HG03060 (cell line): ENCODE measurements at regions not wholly inside any gene's neighbourhood (a gene's known extent, or its start where the extent isn't known, plus 50 kb on each side); places are given as distances from the start of the nearest gene placed in this dataset.
"Not testable (repeated sequence)": the region's sequence is repeated elsewhere in the genome, so short reads cannot be mapped to it uniquely, and the experiment has no call there.

ENCODE experiments used
- ATAC-seq: cut with Tn5 transposase; IDR thresholded peaks from one replicate; pipeline ENCODE4 v1.9.1; 2021; ENCODE audit warnings: low read depth, moderate number of reproducible peaks; ENCODE audit not compliant: unreplicated experiment

DNA sequence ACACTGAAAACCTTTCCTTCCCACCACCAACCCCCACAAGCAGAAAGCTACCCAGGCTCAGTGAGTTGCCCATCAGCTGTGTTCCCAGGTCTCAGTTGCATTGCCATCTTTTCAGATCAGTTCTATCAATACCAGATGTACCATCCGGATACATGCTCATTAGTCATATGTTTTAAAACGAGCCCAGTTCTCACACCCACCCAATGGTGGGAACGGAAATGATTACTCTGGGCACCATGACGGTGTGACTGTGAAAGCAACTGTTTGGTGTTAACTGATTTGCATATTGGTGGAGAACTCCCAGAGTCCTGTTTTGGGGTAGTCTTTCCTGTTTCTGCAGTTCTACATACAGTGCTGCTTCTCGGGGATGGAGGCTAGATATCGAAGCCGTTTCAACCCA, 212.3 kb downstream of the TRIM36 start:
- peak; percentile 92 for ATAC-seq

GRCh38 chr5:114953565-114953964, 216.1 kb downstream of the TRIM36 start:
- ATAC-seq = no peak

- no peak for ATAC-seq
Measured at GRCh38 chr5:114952876-114953275, 216.8 kb downstream of the TRIM36 start.

DNA sequence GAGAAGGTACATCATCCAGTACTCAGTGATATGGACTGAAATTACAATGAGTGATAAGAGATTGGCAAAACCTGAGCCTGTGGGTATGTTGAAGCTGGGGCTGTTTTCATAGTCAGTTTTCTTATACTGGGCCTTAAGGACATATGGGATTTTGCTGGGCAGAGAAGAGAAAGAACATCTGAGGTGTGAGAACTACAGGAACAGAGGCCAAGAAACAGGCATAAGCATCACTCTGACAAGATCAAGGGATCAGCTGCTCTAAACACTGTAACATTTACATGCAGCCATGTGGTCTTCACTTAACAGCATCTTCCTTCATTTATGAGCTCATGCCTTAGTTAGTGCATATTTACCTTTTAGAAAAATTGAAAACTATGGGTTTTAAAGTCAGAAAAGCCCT, 220.0 kb downstream of the TRIM36 start:
- no peak for ATAC-seq

GRCh38 chr5:114948986-114949621, 220.6 kb downstream of the TRIM36 start:
- no peak for ATAC-seq

DNA sequence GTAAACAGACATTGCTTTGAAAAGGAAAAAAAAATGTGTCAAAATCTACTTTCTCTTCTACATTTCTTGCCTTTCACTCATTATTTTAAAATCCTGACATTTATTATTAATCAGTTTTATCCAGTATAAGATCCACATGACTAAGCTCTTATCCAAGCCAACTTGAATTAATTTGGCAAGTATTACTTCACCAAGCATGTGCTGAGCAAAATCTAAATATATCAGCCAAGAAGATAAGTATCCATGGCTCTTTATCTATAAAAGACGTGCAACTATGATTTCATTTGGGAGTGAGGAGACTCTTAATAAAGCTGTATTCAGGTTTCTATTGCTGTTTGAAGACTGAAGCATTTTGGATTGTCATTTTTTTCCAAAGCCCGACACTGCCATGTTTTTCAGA, 221.3 kb downstream of the TRIM36 start:
- ATAC-seq = no peak

DNA sequence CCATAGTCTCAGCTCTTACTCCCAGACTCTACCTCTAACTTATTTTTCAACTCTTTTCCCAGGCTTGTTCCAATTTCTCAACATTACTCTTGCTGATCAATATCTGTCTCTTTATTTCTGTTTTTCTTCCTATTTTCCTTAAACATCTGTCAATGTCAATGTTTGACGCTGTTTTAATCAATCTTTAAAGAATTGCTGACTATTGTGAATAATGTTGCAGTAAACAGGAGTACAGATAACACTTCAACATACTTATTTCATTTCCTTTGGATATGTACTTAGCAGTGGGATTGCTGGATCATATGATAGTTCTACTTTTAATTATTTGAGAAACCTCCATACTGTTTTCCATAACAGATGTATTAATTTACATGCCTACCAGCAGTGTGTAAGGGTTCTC, 229.0 kb downstream of the TRIM36 start:
- no peak for ATAC-seq

DNA sequence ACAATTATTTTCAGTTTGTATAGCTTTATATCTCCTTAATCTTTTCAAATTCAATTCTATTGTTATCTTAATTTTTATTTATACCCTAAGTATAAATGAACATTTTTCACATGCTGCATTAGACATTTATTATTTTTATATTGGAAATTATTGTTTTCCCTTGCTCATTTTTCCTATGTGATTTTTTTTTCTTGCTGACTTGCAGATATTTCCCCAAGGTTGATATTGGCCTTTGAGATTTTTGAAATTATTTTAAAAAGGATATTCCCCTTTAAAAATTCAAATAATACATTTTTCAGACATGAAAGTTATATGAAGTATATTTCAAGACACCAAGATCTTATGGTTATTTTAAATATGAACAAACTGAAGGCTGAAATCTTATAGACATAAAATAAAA, 234.2 kb downstream of the TRIM36 start:
- ATAC-seq = no peak

- ATAC-seq = no peak
Measured at GRCh38 chr5:114928644-114929462, 240.9 kb downstream of the TRIM36 start.

GRCh38 chr5:114924769-114925168, 244.9 kb downstream of the TRIM36 start:
- no peak for ATAC-seq

GRCh38 chr5:114912189-114912920, 257.4 kb downstream of the TRIM36 start:
- no peak for ATAC-seq

GRCh38 chr5:114910727-114911126, 259.0 kb downstream of the TRIM36 start:
- no peak for ATAC-seq

DNA sequence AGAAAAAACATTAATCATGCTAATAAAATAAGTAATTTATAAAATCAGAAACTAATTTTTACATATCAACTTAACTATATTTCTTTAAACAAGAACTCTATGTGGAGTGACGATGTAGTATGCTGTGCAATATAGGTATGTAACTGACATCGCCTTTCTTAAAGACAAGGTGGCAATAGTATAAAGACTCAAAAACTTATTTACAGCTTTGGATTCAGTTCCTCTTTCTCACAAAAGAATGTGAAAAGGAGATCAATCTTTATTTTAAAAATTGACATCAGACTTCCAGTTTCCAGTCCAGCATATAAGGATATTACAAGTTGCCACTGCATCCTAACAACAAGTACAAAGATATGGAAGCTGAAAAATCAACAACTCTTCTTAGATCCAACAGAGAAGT, 260.3 kb downstream of the TRIM36 start:
- ATAC-seq = no peak

DNA sequence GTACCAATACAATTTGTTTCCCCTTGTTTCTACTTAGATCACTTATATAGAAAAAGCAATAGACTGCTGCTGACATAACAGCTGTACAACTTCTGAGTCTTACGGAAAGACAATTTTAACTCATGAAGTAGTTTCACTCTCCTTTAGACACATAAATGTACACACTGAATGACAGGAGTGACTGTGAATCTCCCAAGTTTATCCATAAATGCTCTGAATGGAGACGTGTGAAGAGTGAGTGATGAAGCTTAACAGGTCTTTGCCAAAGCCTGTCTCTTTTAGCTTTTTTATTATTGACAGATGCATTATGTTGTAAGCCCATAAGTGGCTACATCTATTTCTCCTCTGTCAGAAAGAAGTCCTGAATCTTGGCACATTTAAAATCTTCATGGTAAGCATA, 265.9 kb downstream of the TRIM36 start:
- no peak for ATAC-seq

DNA sequence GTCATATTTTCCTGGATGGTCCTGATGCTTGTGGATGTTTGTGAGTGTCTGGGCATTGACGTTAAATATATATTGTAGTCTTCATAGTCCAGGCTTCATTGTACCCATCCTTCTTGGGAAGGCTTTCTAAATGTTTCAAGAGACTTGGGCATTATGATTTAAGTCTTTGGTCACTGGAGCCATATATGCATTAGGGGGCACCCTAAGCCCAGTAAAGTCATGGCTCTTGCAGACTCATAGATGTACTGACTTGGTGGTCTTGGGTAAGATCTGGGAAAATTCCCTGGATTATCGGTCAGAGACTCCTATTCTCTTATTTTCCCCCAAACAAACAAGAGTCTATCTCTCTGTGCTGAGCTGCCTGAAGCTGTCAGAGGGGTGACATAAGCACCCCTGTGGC, 271.1 kb downstream of the TRIM36 start:
- no peak for ATAC-seq

DNA sequence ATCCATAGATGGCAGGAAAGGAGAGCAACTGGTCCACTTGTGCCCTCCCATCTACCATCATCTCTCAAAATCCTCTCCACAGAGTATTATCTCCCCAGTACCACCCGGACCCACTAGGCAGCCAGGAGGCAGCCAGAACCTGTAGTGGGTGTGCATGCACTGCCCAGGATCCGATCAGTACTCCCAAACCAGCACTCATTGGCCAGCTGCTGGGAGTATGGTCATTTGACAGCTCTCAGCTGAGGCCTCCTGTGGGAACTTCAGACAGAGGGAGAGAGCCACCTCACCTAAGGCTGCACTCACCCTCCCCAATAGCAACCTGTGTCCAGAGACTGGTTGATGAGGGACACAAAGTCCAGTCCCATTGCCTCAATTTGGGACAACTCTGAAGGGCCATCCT, 286.0 kb downstream of the TRIM36 start:
- no peak for ATAC-seq

DNA sequence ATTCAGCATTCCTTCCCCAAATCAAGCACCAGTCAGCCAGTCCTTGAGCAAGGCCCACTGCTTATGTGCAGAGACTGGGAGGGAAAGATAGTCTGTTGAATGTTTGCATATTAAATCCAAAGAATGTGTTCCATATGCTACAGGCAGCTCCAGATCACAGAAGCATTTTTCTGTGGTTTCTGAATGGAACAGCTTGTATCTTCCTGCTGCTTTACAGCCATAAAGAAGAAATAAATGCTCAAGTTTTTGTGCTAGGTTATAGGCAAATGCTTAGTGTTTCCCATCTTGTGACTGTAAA, 310.3 kb downstream of the TRIM36 start:
- ATAC-seq = no peak

DNA sequence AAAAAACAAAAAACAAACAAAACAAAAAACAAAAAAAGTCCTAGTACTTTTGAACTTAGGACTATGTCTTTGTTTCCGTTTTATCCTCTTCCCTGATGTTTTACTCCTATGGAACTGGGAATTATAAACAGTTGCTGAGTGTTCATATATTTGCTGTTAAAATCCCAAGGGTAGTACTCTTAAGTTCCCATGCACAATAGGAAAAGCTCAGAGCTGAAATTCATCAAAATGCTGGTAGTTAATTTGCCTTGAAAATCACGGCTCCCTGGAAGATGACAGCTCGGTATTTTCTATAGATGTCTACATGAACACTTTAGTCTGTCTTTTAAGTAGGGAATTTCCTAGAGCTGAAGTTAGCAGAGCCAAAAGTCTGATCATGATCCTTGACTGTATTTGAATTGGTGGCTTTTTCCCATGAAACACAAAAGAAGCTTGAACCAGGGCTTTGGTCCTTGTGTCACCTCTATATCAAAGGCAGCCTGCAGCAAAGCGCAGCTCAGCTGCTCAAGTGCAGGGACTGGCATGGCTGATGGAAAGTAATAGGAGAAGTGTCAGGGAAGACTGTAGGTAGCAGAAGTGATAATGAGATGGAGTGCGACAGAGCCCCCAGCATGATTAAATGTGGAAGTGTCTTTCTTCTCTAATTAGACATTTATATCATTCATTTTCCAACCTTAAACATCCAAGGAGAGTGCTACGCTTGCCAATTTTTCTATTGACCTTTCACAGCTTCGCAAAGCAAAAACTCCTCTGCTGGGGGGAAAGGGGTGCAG, 310.9 kb downstream of the TRIM36 start:
- ATAC-seq = no peak

DNA sequence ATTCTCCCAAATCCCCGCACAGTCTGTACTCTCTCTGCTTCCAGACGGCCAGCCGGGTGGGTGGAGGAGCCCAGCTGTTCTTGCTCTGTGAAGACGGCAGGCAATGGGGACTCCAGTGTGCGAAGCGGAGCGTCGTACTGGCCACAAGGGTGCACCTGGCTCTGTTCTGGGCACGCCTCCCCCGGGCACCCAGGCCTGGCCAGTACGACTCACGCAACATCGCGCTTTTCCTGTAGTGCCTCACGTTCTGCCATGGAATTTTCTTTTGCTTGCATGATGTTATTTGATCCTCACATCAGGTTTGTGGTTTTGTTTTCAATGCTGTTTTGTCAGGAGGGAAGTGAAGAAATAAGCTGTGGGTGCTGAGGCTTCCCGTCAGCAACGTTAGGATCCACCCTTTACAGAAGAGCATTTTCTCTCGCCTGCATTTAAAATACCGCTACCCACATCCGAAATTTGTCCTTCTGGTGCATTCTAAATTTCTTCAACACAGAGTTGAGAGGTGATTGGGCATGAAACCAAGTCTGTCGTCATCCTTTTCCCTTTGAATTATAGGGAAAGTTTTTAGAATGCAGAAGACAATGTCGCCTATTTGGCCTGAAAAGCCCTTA, 311.7 kb downstream of the TRIM36 start:
- no peak for ATAC-seq

GRCh38 chr5:114844711-114845110, 325.0 kb downstream of the TRIM36 start:
- ATAC-seq = not testable (repeated sequence)

DNA sequence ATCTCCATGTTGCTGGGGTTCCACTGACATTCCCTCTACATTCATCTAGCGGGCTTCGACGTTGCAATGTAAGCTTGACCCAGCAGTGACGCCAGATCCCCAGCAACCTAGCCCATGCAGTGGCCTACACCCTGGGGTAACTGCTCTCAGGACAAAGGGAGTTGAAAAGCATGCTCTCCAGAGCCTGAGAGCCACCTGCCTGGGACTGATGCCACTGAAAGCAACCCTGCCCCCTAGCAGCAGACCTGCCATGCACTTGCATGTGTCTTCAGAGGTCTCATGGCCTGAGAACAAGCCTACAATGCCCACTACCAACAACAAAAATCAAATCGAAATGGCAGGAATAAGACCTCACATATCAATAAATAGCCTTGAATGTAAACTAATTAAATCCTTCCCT, 330.3 kb downstream of the TRIM36 start:
- ATAC-seq = no peak
